ENCODE measurements at regions not wholly inside any gene's neighbourhood (a gene's known extent, or its start where the extent isn't known, plus 50 kb on each side); places are given as distances from the start of the nearest gene placed in this dataset.
A peak's percentile ranks its signal among the peaks of the same experiment; 100 is the strongest.

DNA sequence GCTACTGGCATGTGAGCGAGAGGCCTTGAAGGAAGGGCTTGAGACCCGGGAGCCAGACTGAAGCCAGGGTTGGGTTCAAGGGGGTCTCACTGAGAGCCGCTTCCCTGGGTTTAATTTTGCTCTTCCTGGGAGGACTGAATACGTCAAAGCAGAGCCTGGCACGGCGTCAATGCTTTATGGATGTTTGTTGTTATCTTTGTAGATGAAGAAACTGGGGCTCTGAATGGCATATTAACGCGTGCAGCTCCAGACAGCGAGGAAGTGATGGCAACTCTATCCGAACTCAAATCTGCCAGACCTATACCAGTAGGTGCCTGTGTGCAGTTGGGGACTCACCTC lies 152.8 kb upstream of the PARP11 start:
- DNase-seq (ENCODE audit: low spot score) = peak; percentile 65

DNA sequence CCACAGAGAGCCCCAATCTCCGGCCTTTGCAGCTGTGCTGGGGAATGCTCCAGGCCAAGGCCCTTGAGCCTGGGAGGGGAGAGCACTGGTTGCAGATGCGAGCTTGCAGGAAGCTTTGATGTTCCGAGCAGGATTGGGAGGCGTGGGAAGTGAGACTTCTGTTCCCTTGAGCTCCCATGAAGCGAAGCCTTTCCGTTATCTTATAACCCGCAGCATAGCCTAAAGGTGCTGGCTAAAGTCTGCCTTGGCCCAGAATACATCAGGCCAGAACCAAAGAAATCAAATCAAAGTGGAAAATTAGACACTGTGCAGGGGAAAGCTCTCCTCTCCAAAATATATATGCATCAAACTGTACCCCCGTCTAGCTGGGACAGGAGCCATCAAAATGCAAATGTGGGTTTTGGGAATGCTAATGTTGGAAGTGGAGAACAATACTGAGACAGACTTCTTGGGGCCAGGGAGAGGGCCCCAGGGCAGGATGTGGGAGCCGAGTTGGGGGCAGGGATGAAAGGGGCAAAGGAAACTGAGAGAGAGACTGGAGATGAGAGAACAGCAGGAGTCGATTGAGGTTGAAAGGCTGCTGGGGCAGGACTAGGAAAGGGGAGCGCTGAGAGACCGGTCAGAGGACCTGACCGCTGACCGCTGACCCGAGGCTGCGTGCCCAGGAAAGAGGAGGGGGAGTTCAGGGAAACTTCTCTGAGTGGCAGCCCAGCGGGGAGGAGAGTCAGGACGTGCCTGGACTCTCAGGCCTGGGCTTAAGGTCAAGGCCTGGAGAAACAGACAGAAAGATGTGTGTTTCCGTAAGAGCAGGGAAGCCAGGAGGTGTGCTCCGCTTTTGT lies 152.2 kb upstream of the PARP11 start:
- DNase-seq (ENCODE audit: low spot score) = peak; percentile 82

DNA sequence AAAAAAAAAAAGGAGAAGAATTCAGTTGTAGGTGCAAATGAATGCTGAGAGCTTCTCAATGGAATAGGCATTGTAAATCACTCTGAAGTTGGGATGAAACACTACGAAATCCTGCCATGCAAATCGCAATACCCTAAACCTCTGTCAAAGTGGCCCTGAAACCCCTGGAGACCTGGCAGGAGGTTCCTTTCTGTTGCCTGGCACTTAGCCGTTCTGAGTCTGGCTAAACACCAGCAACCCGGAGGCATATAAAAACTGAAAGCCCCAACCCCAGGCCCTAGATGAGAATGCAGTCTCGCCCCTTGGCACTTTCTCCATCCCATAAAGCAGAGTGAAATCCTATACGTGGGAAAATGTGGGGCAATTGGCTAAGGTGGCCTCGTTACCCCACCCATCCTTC lies 151.5 kb upstream of the PARP11 start:
- no peak for DNase-seq (ENCODE audit: low spot score)

DNA sequence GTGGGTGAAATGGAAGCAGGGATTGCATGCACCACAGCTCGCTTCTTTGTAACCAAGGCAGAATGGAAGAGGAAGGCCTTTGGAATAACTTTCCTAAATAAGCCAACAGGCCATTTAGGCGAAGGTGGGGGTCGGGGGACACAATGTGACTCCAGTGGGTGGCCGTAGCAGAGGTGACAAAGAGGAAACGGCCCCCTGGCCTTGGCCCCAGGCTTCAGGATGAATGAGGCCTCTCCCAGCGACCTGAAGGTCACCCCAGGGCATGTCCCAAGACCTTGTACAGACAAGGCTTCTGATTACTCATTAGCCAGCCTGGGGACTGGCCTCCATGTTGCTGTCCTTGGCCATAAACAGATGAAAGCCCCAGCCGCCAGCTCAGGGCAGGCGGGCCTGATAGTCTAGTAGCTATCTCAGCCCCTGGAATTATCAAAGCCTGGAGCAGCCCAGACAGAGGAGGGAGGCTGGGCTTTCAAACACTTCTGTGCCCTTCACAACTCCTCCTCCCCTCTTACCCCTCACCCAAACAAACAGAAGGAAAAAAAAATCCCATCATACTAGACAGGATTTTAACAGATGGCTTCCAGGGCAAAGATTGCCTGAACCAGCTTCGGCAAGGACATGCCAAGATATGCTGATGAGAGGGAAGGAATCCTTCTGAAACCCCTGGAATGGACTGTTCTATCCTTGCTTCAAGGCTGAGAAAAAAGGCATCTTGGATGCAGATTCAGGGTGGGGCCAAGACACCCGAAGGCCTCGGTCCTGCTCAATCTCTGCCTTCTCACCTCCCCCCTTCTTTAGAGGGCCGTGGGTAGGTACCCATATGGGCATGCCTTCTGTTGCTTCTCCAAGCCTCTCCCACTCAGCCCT lies 142.3 kb upstream of the PARP11 start:
- no peak for DNase-seq (ENCODE audit: low spot score)

DNA sequence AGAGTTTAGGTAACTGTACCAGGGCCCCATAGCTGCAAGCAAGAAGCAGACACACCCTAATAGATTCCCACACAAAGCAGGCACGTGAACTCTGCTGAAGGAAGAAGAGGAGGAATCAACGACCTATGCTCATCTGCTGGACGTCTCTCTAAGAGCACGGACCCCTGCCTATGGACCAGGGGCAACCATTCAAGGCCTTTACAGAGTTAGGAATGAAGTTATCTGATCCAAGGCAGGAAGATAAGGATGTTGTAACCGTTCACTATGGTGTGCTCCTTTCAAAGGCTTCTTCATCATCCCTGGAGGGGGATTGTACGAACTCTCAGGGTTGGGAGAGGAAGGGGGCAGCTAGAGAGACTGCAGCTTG lies 141.6 kb upstream of the PARP11 start:
- DNase-seq (ENCODE audit: low spot score) = no peak

DNA sequence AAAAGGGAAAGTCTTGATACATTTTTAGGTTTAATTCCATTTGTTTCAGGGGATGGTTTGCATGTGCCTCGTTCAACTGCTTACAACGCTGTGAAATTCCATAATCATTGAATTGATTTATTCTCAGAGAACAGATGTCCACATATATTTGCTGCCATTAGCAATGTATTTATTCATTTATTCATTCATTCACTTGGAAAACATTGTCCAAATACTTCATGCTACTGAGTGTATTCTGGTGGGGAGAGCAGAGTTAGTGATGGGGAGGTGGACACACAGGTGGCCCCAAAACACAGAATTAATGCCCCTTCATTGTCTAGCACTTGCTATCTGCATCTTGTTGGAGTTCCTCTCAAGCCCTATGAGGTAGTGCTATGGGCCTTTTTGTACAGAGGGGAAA lies 141.2 kb upstream of the PARP11 start:
- DNase-seq (ENCODE audit: low spot score) = no peak

DNA sequence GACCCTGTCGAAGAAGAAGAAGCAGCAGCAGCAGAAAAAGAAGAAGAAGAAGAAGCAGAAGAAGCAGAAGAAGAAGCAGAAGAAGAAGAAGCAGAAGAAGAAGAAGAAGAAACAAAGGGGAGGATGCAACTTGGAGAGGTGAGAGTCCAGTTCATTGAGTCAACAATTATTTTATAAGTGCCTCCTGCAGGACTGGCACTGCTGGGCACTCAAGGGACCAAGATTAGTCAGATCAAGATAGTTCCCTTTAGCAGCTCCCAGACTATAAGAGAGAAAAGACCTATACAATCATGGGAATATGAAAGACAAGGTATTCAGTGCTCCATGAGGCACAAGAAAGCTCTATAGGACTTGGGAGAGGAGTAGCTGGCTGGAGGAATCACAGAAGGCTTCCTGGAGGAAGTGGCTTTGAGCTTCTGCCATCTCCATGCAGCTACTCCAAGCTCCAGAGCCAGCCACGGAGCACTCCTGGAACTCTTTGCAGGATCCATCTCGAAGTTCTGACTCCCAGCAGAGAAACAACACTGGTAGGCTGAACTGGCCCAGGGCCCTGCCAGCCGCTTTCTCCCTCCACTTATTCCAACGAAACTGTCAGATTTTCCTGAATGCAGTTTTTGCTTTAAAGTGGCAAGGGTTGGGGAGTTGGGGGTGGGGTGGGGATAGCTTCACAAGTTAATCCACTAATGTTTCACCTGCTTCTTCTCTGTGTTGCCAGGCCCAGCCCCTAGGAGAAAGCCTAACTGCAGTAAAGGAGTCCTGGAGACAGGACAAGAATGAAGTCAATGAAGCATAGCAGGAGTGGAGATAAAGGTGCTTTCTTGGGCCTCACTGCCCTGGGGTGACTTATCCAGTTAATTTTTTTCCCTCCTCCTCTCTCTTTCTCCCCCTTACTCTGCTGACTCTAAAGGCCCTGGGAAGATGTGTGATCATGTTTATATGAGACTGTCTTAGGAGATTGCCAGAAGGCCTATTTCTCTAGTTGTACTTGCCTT lies 140.1 kb upstream of the PARP11 start:
- no peak for DNase-seq (ENCODE audit: low spot score)

DNA sequence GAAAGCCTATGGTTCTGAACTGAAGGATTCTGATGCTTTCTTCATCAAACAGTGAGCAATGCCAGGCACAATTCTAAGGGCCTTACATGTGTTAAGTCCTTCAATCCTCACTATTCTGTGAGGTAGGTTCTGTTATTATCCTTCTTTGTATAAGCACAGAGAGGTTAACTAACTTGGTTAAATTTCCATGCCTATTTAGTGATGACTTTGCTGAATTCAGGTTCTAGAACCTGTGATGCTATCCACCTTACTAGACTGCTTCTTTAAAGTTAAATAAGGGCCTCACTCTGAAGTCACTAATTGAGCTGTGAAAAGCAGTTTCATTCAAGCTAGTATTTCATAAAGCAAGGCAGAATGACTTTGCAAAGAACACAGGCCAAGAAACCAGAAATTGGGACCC lies 138.9 kb upstream of the PARP11 start:
- no peak for DNase-seq (ENCODE audit: low spot score)

DNA sequence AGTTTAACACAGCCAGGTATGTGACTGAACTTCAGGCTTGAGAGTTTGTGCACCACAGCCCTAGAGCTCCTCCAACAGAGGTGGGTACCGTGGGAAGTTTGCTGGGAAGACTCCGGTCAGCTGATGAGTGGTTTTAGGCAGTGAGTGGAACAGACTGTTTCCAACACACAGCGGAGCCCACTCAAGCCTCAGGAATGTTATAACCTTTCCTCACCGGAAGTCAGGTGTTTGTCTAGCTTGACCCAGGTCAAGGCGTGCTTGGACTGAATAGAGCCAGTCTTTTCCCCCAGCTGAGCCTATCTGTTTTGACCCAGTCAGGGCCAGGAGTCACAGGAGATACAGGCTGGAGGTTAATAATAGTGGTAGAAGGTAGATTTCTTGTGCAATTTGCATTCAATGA lies 138.4 kb upstream of the PARP11 start:
- no peak for DNase-seq (ENCODE audit: low spot score)

DNA sequence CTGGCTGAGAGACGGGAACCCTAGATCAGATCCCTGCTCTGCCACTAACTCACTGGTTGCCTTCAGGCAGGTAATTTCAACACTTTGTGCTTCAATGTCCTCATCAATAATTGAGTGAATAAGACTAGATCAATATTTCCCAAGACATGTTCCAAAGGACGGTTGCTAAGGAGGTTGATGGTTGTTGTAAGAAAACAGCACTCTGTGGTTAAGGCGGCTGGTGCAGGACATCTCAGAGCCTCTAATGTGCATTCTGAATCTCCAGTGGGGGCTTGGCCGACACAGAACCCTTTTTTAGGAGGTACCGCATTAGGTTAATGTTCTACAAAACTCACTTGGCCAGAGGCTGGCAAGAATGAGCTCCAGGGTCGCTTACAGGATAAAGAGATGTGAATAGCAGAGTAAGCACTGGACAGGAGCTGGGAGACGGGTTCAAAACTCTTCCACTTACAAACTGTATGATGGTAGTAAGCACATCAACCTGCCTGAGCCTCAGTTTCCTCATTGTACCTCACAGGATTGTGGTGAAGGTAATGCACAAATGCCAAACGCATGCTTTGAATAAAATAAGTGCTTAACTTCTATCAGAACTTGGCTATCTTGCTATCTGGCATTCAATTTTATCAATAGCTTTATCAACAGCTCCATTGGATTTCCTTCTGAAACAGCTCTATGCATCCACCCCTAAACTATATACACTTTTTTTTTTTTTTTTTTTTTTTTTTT lies 136.9 kb upstream of the PARP11 start:
- no peak for DNase-seq (ENCODE audit: low spot score)

DNA sequence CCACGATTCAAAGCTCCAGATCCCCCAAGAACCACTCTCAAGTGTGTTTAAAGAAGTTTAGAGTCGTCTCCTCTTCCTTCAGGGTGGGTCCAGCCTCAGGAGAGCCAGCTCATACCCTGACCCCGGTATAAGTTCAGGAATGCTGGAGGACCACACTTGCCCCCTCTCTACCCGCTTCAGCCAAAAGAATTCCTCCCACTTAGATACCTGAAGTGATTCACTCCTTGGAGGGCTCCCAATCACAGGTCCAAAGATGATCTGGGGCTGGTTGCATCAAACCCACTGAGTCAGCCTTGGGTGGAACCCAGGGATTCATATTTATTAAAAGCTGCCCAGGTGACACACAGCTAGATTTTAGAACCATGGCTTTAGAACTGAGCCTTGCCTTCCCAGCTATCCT lies 133.5 kb upstream of the PARP11 start:
- DNase-seq (ENCODE audit: low spot score) = no peak

DNA sequence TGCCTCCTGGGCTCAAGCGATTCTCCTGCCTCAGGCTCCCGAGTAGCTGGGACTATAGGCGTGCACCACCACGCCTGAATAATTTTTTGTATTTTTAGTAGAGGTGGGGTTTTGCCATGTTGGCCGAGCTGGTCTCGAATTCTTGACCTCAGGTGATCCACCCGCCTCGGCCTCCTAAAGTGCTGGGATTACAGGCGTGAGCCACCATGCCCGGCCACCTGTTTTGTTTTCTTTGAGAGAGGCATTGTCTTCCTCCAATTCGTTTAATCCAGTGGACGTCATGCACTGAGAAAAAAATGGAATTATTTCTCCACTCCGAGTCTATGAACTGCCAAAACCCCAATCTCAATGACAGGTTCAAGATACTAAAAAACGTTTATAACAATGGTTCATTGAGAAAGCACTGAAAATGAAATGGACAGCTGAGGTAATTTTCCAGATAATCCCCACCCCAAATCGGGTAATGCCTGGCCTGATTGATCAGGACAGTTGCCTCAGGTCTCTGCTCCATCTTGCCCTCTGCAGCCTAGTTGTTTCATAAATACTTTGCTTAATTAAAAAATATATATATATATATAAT lies 132.7 kb upstream of the PARP11 start:
- no peak for DNase-seq (ENCODE audit: low spot score)

DNA sequence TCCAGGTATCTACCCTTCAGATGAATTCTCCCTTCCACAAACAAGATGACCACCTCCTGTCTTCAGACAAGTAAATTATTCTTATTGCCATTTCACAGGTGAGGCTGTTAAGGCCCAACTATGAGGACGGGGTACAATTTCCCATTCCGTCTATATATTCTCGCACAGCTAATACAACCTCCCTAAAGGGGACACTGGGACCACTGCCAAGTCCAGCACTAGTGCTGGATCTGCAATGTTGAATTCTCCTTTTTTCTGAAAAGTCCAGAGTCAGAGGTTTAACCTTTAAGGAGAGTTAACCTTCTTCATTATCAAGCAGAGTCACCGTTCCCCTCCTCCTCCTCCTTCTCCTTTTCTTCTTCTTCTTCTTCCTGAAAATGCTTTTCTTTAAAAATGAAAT lies 130.4 kb upstream of the PARP11 start:
- DNase-seq (ENCODE audit: low spot score) = no peak

DNA sequence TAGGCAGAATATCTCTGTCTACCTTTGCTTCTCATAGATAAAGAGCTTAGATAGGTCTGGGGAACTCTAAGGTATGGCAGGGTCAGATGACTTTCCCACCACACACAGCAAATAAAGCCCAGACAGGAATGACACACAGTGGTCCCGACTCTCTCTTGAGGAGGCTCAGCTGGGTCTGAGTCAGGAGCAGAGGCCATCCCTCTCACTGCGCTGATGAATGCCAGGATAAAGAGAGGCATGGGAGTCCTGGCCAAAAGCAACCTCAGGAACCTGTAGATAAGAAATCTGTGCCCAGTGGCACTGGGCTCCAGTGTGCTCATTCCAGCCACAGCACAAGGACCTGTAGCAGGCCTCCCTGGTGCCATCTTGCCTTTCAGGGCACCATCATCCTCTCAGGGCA lies 129.4 kb upstream of the PARP11 start:
- DNase-seq (ENCODE audit: low spot score) = no peak

DNA sequence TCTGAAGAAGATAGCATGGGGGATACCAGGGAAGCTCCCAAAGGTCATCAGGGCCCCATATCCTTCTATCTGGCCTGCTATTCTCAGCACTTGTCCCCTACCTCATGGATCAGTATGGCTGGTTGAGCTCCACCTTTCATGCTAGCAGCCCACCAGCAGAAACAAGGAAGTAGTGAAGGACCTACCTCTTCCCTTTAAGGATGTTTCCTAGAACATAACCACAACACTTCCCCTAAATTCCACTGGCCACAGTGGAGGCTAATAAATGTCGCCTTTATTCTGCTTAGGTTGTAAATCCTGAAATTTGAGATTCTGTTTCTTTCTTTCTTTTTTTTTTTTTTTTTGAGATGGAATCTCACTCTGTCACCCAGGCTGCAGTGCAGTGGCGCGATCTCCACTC lies 128.6 kb upstream of the PARP11 start:
- DNase-seq (ENCODE audit: low spot score) = no peak

DNA sequence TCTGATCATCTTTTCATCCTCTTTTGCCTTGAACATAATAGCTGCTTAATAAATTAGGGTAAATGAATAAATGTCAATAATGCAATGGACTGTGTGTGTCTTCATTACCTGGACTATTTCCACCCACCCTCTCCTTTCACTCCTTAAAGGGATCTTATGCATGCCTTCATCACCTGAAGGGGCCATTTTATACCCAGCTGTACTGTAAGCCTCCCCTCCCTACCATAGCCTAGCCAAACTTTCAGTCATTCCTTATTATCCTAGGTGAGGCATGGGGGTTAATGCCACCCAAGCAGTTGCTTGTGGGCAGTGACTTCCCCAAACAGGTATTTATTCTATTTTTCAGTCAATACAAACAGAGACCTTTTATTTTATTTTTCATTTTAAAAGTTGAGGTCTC lies 127.8 kb upstream of the PARP11 start:
- DNase-seq (ENCODE audit: low spot score) = no peak

DNA sequence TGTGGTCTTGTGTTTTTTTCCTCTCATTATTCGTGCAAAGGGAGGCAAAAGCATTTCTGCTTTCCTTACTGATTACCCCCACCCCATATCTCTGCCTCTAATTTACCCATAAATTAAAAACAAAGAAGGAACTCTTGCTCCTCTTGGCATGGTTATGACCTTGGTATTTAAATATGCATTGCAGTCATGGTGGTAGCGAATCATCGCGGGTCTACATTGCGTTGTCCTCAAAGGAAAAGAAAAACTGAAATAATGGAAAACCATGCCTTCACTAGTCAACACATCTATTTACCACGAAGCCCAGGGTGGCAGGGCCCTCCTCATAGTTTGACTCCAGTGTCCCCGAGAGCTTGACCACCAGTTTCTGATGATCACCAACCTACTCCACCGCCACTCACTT lies 126.7 kb upstream of the PARP11 start:
- DNase-seq (ENCODE audit: low spot score) = no peak

DNA sequence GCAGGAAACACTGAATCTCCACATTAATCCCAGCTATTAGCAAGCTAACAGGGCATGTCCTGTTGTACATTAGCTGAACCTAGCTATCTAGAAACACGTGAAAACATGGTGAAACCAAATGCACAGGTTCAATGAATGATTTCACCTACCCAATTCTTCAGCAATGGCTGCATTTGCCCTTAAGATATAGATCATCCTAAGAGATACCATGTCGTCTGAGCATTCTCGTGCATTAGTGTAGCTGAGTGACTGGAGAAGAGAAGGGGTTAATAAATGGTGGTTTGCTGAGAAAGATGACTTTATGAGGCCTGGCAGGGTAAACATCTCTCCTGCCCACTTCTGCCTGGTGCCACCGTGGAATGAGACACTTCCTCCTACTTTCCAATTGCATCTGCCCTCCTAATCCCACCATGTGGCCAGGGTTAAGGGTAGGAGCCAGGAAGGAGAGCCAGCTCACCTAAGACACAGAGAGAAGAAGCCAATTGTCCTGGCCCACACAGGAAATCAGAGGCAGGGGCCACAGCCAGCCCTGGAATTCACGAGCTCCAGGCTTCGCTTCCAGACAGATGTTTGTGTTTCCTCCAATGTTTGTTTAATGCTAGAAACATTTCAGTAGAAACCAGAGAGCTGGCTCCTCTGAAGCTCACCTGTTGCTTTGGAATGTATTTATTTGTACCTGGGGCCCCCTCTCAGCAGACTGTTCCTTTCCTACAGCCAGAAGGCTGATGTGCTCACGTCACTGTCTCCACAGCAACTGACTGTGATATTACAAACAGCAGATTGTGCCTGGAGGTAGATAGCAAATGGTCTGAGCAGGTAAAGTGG lies 126.0 kb upstream of the PARP11 start:
- DNase-seq (ENCODE audit: low spot score) = peak; percentile 82

DNA sequence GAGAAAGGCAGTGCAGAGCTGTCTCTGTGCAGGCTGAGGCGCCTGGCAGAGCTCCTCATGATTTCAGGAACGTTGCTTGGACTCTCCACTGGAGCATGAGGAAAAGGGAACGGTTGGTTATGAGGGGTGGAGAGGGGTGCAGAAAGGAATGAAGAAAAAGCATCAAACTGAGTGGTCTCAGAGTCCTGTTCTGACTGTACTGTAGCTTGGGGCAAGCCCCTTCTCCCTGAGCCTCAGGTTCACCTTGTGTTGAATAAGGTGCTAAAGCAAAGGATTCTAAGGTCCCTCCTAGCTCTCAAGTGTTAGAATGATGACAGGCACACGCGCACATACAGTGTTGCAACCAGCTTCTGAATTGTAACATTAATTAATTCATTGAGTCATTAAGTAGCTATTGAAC lies 125.2 kb upstream of the PARP11 start:
- no peak for DNase-seq (ENCODE audit: low spot score)

DNA sequence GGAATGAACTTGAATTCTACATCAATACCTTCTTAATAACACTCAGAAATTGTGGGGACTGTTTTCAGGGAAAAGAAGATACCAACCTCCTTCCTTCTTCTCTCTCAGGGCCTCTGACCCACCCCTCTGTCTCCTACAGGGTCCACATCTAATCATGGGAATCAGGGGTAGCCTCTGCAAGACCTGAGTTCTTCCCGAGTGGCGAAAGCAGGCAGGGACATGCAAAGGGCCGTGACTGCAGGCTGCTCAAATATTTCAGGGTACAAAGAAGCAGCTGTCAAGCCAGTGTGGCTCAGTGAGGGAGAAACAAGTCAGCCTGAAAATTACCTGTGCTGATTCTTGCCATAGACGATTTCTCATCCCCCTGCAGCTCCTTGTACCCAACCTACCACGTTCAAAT lies 123.1 kb upstream of the PARP11 start:
- no peak for DNase-seq (ENCODE audit: low spot score)

Data from umbilical cord (tissue), 1 donor.